ENCODE measurements at regions not wholly inside any gene's neighbourhood (a gene's known extent, or its start where the extent isn't known, plus 50 kb on each side); places are given as distances from the start of the nearest gene placed in this dataset.
"Not testable (repeated sequence)": the region's sequence is repeated elsewhere in the genome, so short reads cannot be mapped to it uniquely, and the experiment has no call there.

DNA sequence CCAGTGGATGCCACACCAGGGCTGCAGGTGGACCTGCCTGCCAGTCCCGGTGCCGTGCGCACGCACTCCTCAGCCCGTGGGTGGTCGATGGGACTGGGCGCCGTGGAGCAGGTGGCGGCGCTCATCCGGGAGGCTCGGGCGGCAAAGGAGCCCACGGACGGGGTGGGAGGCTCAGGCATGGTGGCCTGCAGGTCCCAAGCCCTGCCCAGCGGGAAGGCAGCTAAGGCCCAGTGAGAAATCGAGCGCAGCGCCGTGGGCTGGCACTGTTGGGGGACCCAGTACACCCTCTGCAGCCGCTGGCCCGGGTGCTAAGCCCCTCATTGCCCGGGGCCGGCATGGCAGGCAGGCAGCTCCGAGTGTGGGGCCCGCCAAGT, 1171.8 kb upstream of the B3GALT2 start:
- no peak for DNase-seq

DNA sequence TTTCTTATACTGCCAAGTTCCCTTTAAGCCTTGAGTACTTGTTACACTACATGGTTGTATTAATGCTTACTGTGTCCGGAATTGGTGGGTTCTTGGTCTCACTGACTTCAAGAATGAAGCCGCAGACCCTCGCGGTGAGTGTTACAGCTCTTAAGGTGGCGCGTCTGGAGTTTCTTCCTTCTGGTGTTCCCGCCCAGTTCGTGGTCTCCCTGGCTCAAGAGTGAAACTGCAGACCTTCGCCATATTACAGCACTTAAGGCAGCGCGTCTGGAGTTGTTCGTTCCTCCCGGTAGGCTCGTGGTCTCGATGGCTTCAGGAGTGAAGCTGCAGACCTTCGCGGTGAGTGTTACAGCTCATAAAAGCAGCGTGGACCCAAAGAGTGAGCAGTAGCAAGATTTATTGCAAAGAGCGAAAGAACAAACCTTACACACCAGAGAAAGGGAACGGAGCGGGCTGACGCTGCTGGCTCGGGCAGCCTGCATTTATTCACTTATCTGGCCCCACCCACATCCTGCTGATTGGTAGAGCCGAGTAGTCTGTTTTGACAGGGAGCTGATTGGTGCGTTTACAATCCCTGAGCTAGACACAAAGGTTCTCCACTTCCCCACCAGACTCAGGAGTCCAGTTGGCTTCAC, 1171.3 kb upstream of the B3GALT2 start:
- DNase-seq = not testable (repeated sequence)

DNA sequence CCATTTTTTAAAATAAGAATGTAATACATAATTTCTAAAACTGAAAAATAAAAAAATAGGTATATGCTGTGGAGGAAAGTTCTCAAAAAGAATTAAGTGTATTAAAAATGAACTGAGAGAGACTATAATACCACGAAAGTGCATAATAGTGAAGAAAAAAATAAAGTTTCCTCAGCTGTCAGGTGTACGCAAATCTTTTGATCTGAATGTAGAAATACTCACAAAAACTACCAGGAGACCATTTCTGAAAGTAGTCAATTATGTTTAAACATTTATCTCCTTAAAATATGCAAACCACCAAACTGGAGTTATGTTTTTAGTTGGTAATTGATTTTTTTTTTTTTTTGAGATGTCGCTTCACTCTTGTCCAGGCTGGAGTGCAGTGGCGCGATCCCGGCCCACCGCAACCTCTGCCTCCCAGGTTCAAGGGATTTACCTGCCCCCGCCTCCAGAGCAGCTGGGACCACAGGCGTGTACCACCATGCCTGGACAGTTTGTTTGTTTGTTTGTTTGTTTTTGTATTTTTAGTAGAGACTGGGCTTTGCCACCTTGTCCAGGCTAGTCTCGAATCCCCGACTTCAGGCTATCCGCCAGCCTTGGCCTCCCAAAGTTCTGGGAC, 1169.2 kb upstream of the B3GALT2 start:
- DNase-seq = no peak

DNA sequence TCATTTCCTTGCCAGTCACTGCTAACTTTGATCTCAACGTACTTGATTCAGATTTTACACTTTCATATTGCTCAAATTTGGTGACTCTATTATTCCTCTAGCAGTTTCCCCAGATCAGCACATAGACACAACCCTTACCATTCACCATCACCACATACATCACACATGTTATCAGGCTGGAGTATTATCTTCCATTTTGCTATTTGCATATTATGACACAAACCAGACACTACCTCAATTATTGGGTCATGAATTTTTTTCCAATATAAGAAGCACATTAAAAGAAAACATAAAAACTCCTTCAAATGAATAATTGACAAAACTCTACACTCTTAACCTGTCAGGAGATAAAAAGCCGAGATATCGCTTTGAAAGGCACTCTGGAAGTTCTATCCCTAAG, 1166.7 kb upstream of the B3GALT2 start:
- DNase-seq = no peak

GRCh38 chr1:194347200-194347599, 1160.8 kb upstream of the B3GALT2 start:
- DNase-seq = no peak

GRCh38 chr1:194342484-194343262, 1156.3 kb upstream of the B3GALT2 start:
- no peak for DNase-seq

DNA sequence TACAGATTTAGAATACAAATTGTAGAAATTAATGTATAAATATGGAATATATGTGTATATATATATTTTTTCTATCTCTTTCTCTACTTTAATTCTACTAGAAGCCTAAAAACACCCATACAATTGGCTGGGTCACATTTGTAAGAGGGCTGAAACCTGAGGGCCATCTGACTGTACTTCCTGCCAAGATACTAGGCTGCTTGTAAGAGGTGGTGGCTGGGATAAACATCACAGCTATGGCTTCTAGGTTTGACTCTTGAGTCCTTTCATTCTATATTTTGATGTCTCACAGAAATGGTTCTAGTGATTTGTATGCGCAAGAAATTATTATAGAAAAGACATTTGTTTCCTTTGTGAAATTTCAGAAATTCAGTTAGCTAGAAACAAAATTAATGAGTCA, 1155.2 kb upstream of the B3GALT2 start:
- DNase-seq = no peak

DNA sequence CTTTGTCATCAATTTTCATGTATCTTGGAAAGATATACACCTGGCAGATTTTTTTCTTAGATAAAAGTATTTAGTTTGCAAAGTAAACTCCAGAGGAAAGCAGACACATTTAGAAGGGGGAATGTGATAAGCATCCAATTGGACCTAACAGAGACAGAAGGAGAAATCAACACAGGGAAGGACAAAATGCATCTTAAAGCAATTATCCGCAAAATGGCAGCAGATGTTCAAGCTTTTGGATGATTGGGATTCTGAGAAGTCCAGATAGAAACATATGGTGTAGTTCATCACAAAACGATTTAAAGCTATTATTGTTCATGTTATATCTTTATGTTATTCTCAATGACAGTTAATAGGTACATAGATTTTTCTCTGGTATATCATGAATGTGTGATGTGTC, 1153.1 kb upstream of the B3GALT2 start:
- DNase-seq = no peak

DNA sequence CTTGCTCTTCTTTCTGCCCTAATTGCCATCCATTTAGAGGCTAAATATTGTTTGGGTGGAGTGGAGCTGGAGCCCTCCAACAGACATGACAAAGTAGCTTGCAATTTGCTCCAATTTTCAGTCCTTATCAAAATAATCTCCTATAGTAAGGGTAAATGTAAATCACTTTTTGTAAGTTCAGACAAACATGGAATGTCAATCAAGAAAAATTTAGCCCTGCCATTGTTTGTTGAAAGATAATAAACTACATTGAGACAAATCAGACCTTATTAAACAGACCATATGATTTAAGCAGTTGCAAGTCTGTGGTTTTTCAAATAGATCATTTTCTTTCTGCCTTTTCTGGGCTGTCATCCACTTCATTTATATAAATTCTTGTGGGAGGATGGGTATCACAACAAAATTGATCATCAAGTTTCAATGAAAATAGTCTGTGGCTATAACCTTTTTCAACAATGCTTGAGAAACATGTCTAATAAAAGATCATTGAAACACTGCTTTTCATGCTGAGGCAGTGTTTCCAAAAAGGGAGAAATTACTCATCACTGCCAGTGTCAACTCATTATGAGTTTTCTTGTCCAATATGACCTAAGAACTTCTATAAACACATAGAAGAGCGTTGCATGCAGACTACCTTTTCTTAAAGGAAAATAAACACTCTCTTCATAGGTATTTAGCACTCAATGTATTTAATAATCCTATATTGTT, 1152.0 kb upstream of the B3GALT2 start:
- DNase-seq = no peak

DNA sequence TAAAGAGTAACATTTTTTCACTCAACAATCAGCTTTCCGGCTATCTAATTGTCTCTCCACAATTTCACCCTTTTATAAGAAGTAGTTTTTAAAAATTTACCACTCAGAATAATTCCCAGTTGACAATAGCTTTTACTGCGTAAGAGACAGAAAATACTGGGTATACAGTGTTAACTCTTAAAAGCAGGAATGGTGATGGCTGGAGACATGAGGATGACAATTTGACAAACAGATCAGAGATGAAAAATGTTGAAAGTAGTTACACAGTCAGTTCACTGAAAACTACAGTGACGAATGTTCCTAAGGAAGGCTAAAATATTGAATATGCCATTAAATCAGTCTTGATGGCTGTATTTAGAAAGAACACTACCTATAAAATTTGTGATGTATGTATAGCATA, 1146.8 kb upstream of the B3GALT2 start:
- no peak for DNase-seq

DNA sequence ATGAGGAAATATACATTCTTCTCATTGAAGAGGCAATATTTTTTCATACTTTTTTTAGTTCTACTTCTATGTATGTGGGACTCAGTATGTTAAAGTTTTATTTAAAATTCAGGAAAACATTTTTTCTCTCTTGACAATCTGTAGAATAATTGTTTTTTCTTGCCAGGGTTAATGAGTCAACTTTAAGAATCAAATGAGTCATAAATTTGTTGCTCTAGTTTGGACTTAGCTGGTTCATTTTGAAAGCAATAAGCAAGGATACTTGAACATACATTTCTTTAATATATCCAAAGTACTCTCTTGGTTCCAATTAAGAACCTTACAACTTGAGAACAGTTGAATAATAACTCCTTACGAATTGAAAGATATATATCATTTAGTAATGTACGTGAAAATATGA, 1145.3 kb upstream of the B3GALT2 start:
- no peak for DNase-seq

- no peak for DNase-seq
These were observed 1136.3 kb upstream of the B3GALT2 start for GRCh38 chr1:194322751-194323150.

- no peak for DNase-seq
These were observed 1132.4 kb upstream of the B3GALT2 start for GRCh38 chr1:194318790-194319280.

GRCh38 chr1:194309697-194310096, 1123.3 kb upstream of the B3GALT2 start:
- no peak for DNase-seq

DNA sequence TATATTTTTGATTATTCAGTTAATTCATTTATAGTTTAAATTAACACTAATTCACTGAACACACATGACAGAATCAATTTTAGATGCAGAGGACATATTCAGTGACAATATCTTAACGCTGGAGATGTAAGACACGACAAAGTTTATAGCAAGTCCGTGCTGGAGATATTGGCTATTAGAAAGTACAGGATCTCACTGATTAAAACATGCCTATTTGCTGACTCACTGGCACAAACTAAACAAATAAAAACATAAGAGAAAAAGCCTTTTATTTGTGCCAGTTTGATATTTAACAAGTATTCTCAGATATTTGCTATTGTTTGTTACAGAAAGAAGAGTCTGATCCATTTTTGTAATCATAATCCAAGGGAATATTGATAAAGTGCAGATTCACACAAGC, 1122.9 kb upstream of the B3GALT2 start:
- DNase-seq = no peak

DNA sequence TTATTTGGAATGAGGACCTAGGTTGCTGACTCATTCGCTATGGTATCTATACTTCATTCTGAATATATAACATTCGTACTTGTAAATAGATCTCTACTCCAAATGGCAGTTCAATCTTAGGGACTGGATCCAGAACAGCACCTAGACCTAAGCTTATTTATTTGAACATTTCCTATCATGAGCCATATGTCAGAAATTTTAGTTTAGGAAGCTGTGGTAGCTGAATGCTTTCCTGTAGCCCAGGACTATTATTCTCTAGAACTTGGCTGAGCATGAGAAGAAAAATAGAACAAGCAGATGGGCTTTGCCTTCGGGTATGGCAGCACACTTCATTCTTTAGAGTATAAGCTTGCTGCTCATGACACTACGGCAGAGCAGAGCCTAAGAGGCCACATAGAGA, 1114.4 kb upstream of the B3GALT2 start:
- DNase-seq = no peak

DNA sequence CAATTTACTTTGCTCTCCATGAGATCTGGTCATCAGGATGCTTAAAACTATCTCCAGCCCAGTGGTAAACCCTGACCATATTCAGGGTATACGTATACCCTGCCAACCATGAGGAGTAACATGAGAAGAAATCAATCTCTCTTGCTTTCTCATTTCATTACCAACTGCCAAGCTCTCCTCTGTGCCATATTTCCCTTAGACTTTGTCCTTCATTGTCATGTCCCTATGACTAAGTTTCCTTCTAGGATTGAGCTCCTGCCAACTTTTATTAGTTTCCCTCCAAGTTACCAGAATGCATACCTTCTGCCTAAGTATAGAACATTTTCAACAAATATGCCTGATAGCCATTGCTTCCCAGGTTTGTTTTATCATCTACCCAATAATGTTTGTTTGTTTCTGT, 1113.9 kb upstream of the B3GALT2 start:
- DNase-seq = no peak

DNA sequence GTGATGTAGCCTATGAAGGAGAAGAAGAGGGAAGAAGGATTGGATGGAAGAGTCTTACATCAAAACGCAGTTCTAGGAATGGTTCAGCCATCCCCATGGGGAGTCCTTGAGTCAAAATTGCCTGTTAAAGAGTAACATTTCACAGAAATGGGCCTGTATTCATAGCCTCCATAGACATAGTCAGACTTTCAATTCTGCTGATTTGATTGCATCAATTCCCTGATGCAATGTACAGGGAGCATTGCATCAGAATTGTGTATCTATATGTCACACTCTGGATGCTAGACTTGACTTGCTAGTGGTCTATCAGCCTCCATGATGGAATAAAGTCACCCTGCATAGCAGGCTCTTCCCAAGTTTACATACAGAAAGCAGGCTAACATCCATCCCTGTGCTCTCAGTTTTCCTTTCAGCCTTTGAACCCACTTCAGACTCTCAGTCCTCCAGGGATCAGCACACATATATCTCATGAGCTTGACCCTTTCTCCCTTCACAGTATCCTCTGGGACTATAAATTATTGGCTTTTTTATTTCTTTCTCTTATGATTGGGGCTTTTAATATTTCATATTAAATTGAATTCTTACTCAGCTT, 1111.7 kb upstream of the B3GALT2 start:
- no peak for DNase-seq

GRCh38 chr1:194297094-194297493, 1110.7 kb upstream of the B3GALT2 start:
- DNase-seq = no peak

GRCh38 chr1:194296201-194296600, 1109.8 kb upstream of the B3GALT2 start:
- DNase-seq = no peak

DNA sequence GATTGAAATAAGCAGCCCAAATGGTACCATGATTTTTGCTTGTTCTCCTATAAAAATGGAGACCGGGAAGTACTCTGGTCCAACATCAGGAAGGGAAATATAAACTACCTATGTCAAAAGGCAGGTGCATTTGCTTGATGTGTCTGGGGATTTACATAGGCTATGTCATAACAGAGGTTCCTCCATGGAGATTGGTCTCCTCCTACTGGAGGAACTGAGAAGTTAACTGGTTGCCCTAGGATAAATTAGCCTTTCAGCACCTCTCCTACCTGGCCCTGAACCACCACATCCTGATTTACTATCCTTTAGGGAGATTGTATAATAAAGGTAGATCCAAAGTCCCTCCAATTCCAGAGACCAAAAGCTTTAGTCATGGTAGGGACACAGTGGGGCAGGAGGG, 1109.3 kb upstream of the B3GALT2 start:
- DNase-seq = peak; percentile 75

- no peak for DNase-seq
These were observed 1107.5 kb upstream of the B3GALT2 start for GRCh38 chr1:194293851-194294405.

GRCh38 chr1:194292966-194293365, 1106.6 kb upstream of the B3GALT2 start:
- no peak for DNase-seq

Measured in CD4-positive, alpha-beta T cell treated with Interleukin-21 for 1 hour (primary cell).